NCI-H526 treated with DMSO at 0.1 percent for 48 hours (cell line): ENCODE measurements at regions not wholly inside any gene's neighbourhood (a gene's known extent, or its start where the extent isn't known, plus 50 kb on each side); places are given as distances from the start of the nearest gene placed in this dataset.

Source experiments
- DNase-seq: peaks from one replicate; lab custom pipeline; 2025; lab: John Stamatoyannopoulos, UW

DNA sequence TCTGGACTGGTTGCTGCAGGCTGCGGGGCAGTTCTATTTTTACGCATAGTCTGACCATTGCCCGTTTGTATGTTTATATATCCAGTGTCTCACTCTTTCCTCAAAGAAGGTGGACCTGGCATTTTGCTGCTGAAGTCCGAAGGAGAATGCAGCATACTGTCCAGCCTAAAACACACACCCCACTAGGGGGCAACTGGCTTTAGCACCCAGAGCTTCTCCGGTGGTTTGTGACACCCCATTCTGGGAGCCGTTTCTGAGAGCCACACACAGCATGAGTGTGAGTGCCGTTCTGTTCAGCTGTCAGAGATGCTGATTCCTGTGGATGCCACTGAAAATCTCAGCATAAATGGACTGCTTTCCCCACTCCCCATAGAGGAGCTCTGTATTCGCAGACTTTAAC is 290.5 kb upstream of the TAS2R1 start:
- no peak for DNase-seq

DNA sequence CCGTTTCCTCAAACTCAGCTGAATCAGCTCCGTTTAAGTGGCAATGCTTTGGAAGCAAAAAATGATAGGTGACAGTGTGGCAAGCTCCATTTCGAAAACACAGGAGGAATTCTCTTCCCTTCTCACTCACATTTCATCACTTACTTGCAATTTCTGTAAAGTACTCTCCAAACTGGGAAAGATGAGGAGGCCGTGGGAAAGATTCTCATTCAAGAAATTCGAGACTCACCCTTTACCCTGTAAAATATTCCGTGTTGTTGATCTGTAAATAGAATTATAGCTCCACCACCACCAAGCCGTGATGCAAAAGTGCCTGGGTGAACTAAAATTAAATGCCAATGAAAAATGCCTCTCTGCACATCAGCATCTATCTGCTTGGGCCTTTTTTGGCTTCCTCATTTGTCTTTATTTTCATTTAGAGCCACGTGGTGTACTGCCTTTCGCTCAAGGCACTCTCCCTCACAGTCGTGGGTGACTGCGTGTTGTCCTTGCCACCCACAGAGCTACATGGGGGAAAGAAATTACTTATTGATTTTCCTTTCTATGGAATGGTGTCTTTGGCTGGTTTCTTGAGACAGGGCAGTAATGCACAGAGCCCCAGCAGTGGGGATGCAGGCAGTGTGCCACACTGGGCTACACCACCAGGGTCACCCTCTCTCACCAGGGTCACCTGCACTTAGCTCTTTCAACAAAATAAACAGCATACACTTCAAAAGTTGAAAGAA is 289.3 kb upstream of the TAS2R1 start:
- no peak for DNase-seq

DNA sequence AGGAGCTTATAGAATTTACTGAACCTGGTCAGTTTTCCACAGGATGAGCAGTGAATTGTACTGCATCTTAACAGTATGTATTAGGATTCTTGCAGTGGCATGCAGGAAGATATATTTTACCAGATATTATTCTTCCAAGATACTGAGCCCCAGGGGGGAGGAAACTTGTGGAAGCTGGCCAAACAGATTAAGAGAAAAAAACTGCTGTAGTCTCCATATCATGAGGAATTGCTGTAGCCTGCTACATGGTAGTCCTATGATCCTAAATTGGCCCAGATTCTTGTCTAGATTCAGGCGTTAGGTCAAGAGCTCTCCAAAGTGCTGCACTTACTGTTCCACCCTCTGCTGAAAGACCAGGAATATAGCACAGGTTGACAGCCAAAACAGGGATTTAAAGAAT is 275.5 kb upstream of the TAS2R1 start:
- DNase-seq, result no peak

DNA sequence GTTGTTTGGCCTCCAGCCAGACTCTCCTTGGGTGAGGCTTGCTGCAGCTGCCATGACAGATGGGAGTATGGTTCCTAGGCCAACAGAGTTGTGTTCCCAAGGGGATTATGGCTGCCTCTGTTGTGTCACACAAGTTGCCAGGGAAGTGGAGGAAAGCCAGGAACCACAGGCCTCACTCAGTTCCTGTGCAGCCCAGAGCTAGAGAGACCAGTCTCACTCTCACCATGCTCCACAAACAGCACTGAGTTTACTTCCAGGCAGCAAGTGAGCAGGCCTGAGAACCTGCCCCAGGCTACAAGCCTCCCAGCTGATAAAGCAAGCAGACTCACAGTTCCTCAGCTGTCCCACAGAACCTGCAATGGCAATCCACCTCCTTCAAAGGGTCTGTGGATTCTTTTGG is 273.6 kb upstream of the TAS2R1 start:
- no peak for DNase-seq

DNA sequence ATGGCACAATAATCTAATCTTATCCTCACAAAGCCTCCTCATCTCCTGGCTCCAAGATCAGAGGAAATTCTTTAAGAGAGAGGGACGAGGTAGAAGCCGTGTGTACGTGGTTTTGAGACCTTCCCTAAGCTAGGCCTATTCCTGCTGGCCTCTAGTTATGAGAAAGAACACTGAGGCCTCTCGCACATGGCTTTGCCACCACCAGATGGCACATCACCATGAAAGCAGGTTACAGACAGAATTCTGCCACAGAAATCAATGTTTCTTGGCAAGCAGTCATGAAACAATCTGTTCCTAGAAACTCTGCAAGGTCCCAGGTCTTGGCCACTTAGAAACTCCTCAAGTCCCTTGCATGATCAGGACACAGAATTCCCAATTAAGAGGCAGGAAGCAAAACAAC is 268.2 kb upstream of the TAS2R1 start:
- DNase-seq, result no peak

DNA sequence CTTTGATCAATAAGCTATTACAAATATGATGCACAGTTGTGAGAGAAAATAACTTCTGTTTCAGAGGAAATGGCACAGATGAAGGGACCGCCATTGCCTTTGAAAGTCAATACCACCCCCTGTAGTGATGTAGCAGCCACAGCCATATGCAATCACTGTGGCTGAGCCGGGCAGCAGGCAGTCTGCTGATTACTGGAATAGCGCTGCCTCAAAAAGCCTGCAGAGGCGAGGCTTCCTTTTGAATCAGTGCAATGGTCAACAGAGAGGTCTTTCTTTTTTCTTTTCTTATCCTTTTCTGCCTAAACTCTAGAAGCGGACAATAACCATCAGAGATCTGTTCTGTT is 265.1 kb upstream of the TAS2R1 start:
- no peak for DNase-seq

DNA sequence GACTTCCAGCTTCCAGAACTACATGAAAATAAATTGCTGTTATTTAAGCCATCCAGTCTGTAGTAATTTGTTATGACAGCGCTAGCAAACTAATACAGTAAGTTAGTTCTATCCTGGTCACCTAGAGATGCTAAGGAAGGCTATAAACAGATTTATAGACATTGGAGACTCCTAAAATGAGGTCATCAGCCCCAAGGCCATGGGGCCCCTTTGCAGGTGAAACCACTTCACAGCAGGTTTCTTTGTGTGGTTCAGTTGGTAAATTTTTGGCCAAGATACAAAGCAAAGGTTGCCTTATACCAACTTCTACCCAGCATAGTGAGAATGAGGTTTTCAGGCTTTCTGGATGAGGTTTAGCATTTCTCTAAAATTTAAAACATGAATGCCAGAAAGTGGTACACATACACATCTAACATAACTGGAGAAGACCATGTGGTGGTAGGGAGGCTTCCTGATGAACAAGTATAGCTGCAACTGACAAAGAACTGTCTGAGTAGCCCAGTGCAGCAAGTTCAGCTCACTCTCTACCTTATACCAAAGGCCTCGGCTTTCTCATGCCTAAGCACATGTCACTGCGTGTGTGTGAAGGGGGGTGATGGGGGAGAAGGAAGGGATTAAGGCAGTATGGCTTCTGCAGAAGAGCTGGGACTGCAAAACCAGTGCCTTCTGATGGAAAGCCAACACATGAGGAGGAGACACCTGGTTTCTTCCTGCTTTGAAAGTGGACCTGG is 264.6 kb upstream of the TAS2R1 start:
- no peak for DNase-seq

DNA sequence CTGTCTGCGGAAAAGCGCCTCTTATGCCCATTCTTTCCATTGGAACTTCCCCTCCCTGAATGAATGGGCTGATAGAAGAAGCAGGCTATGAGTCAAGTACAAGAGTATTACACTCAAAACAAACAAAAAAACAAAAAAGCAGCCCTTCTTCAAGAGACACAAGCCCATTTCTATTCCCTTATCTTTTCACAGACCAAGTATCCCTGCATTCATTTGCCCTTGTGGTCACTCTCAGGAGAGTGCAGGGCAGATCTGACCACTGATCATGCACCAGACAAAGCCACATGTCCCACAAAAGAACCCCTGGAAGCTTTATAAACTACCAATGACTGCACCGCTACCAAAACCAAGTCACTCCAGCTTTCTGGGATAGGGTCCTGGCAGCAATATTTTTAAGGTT is 262.5 kb upstream of the TAS2R1 start:
- DNase-seq, result no peak

DNA sequence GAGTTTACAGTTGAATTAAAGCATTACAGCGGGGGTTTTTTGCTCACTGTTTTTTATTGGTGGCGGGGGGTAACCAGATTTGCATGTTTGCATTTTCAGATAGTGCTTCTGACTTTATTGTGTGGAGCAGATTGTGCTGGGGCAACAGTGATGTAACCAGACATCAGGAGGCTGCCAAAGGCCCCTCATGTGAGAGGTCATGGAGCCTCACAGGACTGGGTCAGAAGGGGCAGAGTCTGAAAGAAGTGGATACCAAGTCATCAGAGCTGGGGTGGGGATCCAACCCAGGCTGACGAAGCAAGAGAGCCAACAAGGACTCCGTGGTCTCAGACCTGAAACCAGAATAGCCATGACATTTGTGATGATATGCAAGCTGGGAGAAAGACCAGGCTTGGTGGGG is 259.4 kb upstream of the TAS2R1 start:
- DNase-seq, result no peak

DNA sequence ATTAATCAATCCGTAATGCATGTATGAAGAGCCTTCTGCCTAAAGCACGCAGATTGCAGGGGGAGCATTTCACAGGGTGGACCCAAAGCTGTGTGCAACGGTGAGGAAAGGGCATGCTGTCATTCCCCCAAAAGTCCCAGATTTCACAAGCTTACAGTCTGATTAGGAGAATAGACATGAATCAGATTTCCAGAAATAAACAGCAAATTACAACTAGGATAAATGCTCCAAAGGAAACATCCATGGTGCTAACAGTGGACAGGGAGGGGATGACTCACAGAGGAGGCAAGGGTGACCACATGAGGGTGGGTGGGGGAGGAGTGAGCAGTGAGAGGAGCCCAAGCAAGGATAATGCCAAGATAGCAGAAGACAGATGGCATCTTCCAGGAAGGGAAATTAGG is 258.4 kb upstream of the TAS2R1 start:
- DNase-seq, result no peak

DNA sequence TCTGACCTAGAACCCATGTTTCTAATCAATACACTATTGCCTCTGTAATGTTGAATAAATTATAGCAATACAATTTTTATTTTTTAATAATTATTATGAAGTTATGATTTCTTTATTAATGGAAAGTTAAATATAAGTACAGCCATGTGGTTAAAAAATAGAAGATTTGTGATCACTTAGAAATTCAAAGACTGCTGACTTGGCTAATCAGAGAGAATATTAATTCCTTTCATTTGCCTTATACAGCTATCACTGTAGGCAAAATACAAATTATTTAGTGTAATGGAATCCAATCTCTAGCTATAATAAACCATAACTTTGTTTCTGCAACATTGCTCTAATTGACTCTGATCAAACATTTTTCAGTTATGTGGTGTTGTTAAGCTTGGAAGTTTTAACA is 255.0 kb upstream of the TAS2R1 start:
- DNase-seq, result no peak

DNA sequence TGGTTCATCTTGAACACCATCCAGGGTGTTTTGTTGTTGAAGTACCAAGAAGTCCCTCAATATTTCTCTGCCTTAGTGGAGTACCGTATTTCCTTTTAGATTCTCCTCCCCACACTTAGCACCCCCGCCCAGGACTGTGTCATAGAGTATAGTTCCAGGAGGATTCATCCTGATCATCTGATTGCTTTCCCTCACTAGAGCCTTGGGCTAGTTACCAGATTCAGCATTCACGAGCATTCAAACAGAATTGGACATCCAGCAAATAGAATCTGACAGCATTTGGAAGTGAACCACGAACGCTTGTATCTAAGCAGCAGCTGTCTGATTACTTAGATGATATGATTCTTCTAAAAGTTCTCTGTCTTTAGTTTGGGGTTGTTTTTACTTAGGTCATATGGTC is 248.1 kb upstream of the TAS2R1 start:
- no peak for DNase-seq

DNA sequence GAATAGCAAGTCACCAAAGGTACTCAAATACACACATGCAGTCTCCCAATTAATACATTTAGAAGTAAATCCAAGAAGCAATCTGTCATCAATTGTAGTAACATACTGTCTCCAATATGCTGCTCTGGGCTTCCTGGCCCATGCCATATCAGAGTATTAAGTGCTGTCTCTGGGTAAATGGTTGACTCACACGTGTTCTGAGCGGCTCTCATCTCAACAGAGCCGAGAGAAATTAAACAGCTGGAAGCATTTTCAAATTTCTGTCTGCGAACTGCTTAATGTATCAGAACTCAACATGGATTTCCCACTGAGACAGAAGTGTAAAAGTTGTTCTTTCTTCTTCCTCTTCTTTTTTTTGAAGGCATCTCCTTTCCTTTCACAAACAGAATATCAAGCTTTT is 247.3 kb upstream of the TAS2R1 start:
- no peak for DNase-seq

DNA sequence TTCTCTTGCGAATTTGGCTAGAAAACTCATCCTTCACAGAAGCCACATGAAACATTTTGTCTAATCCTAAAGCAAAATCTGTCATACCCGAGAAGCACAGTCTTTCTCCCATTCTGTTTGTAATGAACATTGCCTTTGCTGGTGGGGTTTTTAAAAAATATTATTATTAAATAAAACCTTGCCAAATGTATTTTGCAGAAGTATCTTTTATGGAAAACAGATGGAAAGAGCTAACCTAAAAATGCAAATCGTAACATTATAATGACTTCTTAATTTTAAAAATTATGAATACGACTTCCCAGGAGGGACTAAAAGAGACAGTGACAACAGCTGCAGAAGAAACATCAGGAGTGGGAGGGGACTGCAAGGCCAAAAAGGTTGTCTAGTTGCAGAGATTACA is 246.3 kb upstream of the TAS2R1 start:
- DNase-seq, result no peak

DNA sequence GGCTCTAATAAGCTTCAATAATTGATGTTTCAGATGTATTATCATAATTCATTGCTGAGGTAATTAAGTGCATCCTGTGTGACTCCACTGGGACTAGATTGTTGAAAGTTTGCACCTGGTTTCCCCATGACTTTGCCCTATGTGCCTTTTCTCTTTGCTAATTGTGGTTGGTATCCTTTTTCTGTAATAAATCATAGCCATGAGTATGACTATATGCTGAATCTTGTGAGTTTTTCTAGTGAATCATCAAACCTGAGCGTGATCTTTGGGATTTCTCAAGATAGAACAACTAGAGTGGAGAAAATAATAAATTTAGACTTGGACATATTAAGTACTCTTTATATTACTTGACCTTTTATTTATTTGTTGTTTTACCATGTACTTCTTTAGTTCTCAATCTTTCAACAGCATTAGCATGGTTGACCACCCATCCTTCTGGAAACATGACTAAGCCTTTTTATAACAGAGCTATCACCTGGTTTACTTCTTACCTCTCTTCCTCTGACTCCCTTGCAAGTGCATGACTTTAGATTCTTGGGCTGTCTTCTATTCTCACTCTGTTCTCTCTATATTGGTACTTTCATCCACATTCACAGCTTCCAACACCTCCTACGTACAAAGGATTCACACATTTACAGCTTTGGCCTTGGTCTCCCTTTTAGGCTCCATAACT is 239.6 kb upstream of the TAS2R1 start:
- no peak for DNase-seq

DNA sequence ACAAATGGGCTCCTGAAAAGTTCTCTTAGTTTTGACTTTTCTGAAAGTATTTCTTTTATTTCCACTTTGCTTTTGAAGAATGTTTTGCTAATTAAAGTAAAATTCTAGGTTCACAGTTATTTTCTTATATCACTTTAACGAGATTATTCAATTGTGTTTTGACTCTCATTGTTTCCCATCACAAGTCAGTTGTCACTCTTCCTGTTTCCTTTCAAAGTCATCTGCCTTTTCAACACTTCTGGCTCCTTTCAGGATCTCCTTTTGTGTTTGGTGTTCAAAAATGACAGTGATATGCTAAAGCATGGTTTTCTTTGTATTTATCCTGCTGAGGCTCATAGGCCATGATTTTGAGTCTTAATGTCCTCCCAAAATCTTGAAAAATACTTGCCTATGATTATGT is 235.4 kb upstream of the TAS2R1 start:
- DNase-seq, result no peak

DNA sequence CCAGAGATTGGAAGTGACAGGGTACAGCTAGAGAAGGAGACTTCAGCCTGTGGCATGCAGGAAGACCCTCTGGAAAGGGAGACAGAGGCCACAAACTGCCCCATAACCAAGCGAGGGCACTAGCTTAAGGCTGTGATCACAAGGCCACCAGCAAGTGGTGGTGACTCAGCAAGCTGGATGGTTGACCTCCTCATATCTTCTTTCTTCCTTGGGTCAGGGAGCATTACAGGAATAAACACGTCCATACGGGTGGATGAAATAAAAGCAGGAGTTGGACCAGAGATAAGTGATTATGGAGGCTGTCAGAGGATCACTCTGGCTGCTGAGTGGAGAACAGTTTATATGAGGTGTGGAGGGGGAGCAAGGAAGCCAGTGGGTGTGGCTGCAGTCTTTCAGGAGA is 234.6 kb upstream of the TAS2R1 start:
- no peak for DNase-seq

DNA sequence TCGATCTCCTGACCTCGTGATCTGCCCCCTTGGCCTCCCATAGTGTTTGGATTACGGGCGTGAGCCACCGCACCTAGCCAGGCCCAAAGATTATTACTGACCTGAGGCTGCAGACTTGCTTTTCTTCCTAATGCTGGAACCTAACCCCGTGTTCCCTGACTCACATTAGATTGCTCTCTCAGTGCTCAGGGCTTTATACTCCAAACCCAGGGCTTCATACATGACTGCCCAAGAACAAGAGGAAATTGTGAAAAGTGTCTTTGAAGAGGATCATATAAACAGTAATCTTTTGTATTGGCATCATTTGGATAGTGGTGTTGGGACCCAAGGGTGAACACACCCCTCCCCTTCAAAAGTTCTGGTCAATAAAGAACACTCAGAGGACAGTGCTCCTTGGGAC is 233.3 kb upstream of the TAS2R1 start:
- DNase-seq, result peak; percentile 52

DNA sequence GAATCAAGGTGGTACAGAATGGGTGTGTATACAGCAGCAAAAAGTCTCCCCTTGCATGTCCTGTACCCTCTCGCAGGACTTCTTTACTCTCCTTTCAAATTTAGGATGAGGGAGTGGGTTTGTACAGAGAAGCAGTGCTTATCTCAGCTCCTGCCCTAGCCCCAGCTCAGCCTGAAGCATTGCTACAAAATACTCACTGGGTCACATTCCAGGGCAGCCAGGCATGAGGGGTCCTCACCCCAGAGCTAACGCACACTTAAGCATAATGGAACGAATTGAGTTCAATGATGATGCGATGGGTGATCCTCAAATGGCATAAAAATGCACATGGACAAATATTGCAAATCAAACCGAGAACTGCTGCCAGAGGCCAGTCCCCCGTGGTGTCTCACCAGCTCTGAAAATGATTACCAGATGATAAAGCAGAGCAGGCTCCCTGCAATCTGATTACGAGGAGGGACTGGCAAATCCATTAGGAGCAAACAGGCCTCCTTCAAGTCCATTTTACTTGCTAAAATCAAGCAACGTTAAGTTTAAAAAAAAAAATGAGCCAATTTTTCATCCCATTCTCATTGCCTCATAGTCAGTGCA is 231.6 kb upstream of the TAS2R1 start:
- DNase-seq, result no peak

DNA sequence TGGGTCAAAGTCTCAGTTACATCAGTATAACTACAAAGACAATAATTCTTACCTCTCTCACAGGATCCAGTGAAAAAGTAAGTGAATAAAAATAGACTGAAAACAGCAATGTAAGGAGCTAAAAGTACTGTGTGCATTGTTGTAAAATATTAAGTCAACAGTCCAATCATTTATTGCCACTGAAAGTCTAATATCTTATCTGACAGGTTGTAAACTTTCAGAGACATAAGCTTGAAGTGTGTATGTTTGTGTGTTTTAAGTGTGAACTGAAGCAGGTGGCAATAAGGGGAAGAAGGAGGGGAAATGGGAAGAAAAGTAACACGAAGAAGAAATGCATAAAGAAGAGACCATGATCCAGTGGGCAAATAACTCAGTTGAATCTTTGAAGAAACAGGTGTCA is 229.7 kb upstream of the TAS2R1 start:
- DNase-seq, result no peak

DNA sequence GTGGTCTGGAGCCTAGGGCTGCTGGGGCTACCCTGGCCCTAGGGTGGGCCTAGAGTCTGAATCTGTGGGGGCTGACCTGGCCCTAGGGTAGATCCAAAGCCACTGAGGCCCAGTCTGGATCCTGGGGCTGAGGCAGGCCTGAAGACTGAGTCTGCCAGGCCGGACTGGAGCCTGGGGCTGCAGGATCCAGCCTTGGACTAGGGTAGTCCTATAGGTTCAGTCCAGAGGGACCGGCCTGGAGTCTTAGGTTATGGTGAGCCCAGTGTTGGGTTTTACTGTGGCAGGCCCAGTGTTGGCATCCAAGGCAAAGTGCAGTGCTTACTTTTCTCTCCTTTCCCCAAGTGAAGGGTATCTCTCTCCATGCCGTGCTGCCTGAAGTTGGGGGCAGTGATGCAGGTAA is 227.9 kb upstream of the TAS2R1 start:
- no peak for DNase-seq

DNA sequence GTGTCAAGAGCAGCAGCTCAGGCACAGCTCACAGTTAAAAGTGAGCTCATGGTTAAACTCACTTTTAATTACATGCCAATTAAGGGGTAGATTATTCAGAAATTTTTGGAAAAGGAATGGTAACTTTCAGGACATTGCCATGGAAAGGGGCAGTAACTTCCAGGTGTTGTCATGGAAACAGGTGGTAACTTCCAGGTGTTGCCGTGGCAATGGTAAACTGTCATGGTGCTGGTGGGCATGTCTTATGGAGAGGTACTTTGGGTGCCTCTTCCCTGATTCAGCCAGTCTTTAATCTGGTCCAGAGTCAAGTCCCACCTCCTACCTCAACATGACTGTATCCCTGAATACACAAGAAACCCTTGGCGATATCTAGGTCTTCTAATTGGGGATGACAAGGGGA is 223.2 kb upstream of the TAS2R1 start:
- no peak for DNase-seq

DNA sequence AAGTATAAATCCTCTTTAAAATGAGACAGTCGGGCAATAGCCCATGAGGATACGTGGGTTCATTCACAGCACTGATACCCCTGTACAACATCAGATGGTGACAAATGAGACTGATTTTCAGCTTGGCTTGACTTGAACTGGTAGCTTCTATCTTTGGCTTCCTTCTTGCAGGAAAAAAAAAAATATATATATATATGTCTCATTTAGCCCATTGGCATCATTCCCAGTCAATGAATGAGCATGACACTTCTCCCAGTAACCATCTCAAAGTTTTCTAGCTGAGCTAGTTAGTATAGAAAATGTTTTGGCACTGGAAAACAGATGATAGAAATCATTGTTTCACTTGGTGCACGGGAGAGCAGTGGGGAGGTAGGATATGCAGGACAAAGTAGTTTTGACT is 222.5 kb upstream of the TAS2R1 start:
- DNase-seq, result no peak
